H1 (cell line): ENCODE measurements at regions not wholly inside any gene's neighbourhood (a gene's known extent, or its start where the extent isn't known, plus 50 kb on each side); places are given as distances from the start of the nearest gene placed in this dataset.

ENCODE experiments used
- CTCF ChIA-PET: fragments of 300-600 bp; sonication (Branson Sonifier 250); formaldehyde crosslinking; loops from one replicate; lab custom pipeline; 2021; ENCODE audit not compliant: partially characterized antibody; lab: Charles Lee
- POLR2A ChIA-PET: fragments of 300-600 bp; sonication (Branson Sonifier 250); formaldehyde crosslinking; loops from one replicate; lab custom pipeline; 2021; ENCODE audit warnings: inconsistent platforms; ENCODE audit not compliant: partially characterized antibody; lab: Charles Lee
- DNase-seq, 2 experiments: peaks; one replicate each; pipeline versions ENCODE4 v3.0.0 to v3.0.0-alpha.2; 2010 to 2022; ENCODE audit warnings: low spot score in 2 of 2, low read depth in 1 of 2, mixed read lengths in 1 of 2
- FAIRE-seq: peaks from 2 replicates; lab custom pipeline; 2011; peaks lifted over from hg19 to GRCh38; lab: Jason Lieb, UNC
- H2AFZ ChIP-seq: 2 replicates; pipeline ENCODE4 v1.8.1; 2012; ENCODE audit warnings: low read length, inconsistent platforms
- H2AK5ac ChIP-seq: 2 replicates; pipeline ENCODE4 v1.6.1; 2013; ENCODE audit warnings: low read depth, low read length
- H2BK120ac ChIP-seq: replicated peaks from 2 replicates; pipeline ENCODE3; 2013; ENCODE audit warnings: low read depth, low read length, inconsistent platforms
- H2BK12ac ChIP-seq: 2 replicates; pipeline ENCODE4 v1.6.1; 2013; ENCODE audit warnings: low read depth, low read length
- H2BK15ac ChIP-seq: 2 replicates; pipeline ENCODE4 v1.6.1; 2013; ENCODE audit warnings: low read length
- H2BK20ac ChIP-seq: 2 replicates; pipeline ENCODE4 v1.6.1; 2013; ENCODE audit warnings: low read length
- H2BK5ac ChIP-seq: 2 replicates; pipeline ENCODE4 v1.6.1; 2013; ENCODE audit warnings: low read depth, low read length
- H3K14ac ChIP-seq: 2 replicates; pipeline ENCODE4 v1.6.1; 2013; ENCODE audit warnings: inconsistent platforms; ENCODE audit not compliant: insufficient read length
- H3K18ac ChIP-seq: 2 replicates; pipeline ENCODE4 v1.6.1; 2013; ENCODE audit warnings: low read length; ENCODE audit errors: extremely low read depth
- H3K23ac ChIP-seq: 2 replicates; pipeline ENCODE4 v1.6.1; 2013; ENCODE audit warnings: inconsistent platforms; ENCODE audit not compliant: insufficient read length
- H3K23me2 ChIP-seq: 2 replicates; pipeline ENCODE4 v1.6.1; 2013; ENCODE audit warnings: low read depth, low read length
- H3K27ac ChIP-seq: 2 replicates; pipeline ENCODE4 v1.6.1; 2011; ENCODE audit warnings: low read depth, low read length, inconsistent platforms
- H3K27me3 ChIP-seq, 4 experiments: replicated peaks in 1 of 4; 1 replicate in 1 of 4; 2 replicates in 3 of 4; pipeline versions ENCODE4 v1.6.1 to v1.8.1; 2011 to 2013; ENCODE audit warnings: low read length in 3 of 4, mild to moderate bottlenecking in 3 of 4, inconsistent platforms in 2 of 4, mixed read lengths in 2 of 4, moderate library complexity in 1 of 4; ENCODE audit not compliant: control insufficient read depth in 3 of 4, insufficient read depth in 3 of 4; ENCODE audit errors: extremely low read depth in 1 of 4
- H3K36me3 ChIP-seq, 4 experiments: 2 replicates each; pipeline versions ENCODE4 v1.6.1 to v1.8.1; 2011 to 2013; ENCODE audit warnings: mild to moderate bottlenecking in 4 of 4, low read length in 3 of 4, moderate library complexity in 2 of 4, control low read depth in 1 of 4, inconsistent platforms in 1 of 4; ENCODE audit not compliant: insufficient read depth in 4 of 4, control insufficient read depth in 2 of 4
- H3K4ac ChIP-seq: replicated peaks from 2 replicates; pipeline ENCODE3; 2013; ENCODE audit warnings: low read length, low read depth, mixed read lengths, inconsistent platforms; ENCODE audit not compliant: insufficient read length
- H3K4me1 ChIP-seq, 4 experiments: replicated peaks in 1 of 4; 1 replicate in 1 of 4; 2 replicates in 3 of 4; pipeline versions ENCODE4 v1.6.1 to v1.8.1; 2011 to 2013; ENCODE audit warnings: low read length in 3 of 4, inconsistent platforms in 2 of 4, mixed read lengths in 1 of 4; ENCODE audit not compliant: insufficient read depth in 4 of 4, control insufficient read depth in 3 of 4
- H3K4me2 ChIP-seq, 2 experiments: 2 replicates each; pipeline versions ENCODE4 v1.6.1 to v1.8.1; 2011 to 2013; ENCODE audit warnings: low read depth in 2 of 2, low read length in 2 of 2, control low read depth in 1 of 2, inconsistent platforms in 1 of 2, mild to moderate bottlenecking in 1 of 2; ENCODE audit not compliant: insufficient read depth in 1 of 2
- H3K4me3 ChIP-seq, 4 experiments: fragments of 200-600, 300-600 bp in 1 of 4; sonication (generic), shearing (Covaris generic), sonication (Bioruptor Twin) in 1 of 4; 2 replicates each; pipeline versions ENCODE4 v1.5.1 to v1.8.1; 2011 to 2016; ENCODE audit warnings: low read length in 4 of 4, low read depth in 3 of 4, control low read depth in 2 of 4, inconsistent platforms in 2 of 4, mild to moderate bottlenecking in 2 of 4, mixed read lengths in 1 of 4, moderate library complexity in 1 of 4; ENCODE audit not compliant: insufficient read depth in 2 of 4; ENCODE audit errors: extremely low read depth in 1 of 4
- H3K56ac ChIP-seq: replicated peaks from 2 replicates; pipeline ENCODE3; 2013; ENCODE audit warnings: low read depth, mild to moderate bottlenecking, mixed read lengths, low read length, inconsistent platforms; ENCODE audit not compliant: insufficient read length
- H3K79me1 ChIP-seq: 2 replicates; pipeline ENCODE4 v1.6.1; 2013; ENCODE audit warnings: low read depth, low read length, control low read depth
- H3K79me2 ChIP-seq, 2 experiments: 2 replicates each; pipeline versions ENCODE4 v1.6.1 to v1.8.1; 2012 to 2013; ENCODE audit warnings: low read length in 2 of 2, mild to moderate bottlenecking in 2 of 2, inconsistent platforms in 1 of 2; ENCODE audit not compliant: insufficient read depth in 2 of 2, control insufficient read depth in 1 of 2
- H3K9ac ChIP-seq, 4 experiments: replicated peaks in 1 of 4; 1 replicate in 1 of 4; 2 replicates in 3 of 4; pipeline versions ENCODE4 v1.6.1 to v1.8.1; 2011 to 2013; ENCODE audit warnings: low read depth in 3 of 4, low read length in 3 of 4, control low read depth in 2 of 4, mild to moderate bottlenecking in 2 of 4, moderate library complexity in 2 of 4, inconsistent platforms in 1 of 4; ENCODE audit errors: extremely low read depth in 1 of 4
- H3K9me3 ChIP-seq, 2 experiments: 2 replicates each; pipeline versions ENCODE4 v1.6.1 to v1.8.1; 2012 to 2013; ENCODE audit warnings: mild to moderate bottlenecking in 2 of 2, moderate library complexity in 2 of 2, control low read depth in 1 of 2, inconsistent platforms in 1 of 2, low read depth in 1 of 2, low read length in 1 of 2, mixed read lengths in 1 of 2; ENCODE audit not compliant: insufficient read depth in 2 of 2
- H4K20me1 ChIP-seq, 2 experiments: replicated peaks in 1 of 2; 2 replicates each; pipeline versions ENCODE3 to v1.8.1; 2011 to 2013; ENCODE audit warnings: inconsistent platforms in 2 of 2, low read length in 2 of 2, mild to moderate bottlenecking in 1 of 2; ENCODE audit not compliant: insufficient read depth in 2 of 2, control insufficient read depth in 1 of 2
- H4K5ac ChIP-seq: 2 replicates; pipeline ENCODE4 v1.6.1; 2013; ENCODE audit warnings: low read length, low read depth, mixed read lengths, inconsistent platforms; ENCODE audit not compliant: insufficient read length
- H4K8ac ChIP-seq: 2 replicates; pipeline ENCODE4 v1.8.0; 2013; ENCODE audit warnings: mild to moderate bottlenecking, moderate library complexity, low read length, inconsistent platforms; ENCODE audit not compliant: insufficient read depth; ENCODE audit errors: extremely low read depth
- H4K91ac ChIP-seq: replicated peaks from 2 replicates; pipeline ENCODE3; 2013; ENCODE audit warnings: low read length, mixed read lengths, inconsistent platforms; ENCODE audit not compliant: insufficient read length
- ASH2L ChIP-seq: fragments of 200-600, 300-600 bp; sonication (generic); IDR thresholded peaks from one replicate; pipeline ENCODE4 v1.7.1; 2017; ENCODE audit warnings: low read length
- ATF3 ChIP-seq: IDR thresholded peaks from 2 replicates; pipeline ENCODE4 v1.6.1; 2011; ENCODE audit warnings: low read depth, mild to moderate bottlenecking, low read length; ENCODE audit not compliant: insufficient read depth
- CBX8 ChIP-seq: fragments of 300-800, 300-1000 bp; sonication (generic); IDR thresholded peaks from 2 replicates; pipeline ENCODE4 v1.7.1; 2016; ENCODE audit warnings: low read depth, low read length, borderline replicate concordance
- EP300 ChIP-seq, 2 experiments: IDR thresholded peaks; 1 replicate in 1 of 2; 2 replicates in 1 of 2; pipeline ENCODE4 v1.6.1; 2011 to 2012; ENCODE audit warnings: low read depth in 2 of 2, low read length in 2 of 2, mild to moderate bottlenecking in 2 of 2, borderline replicate concordance in 1 of 2, inconsistent platforms in 1 of 2, moderate library complexity in 1 of 2
- GABPA ChIP-seq: IDR thresholded peaks from 2 replicates; pipeline ENCODE4 v1.6.1; 2011; ENCODE audit warnings: mild to moderate bottlenecking, low read length, moderate library complexity, borderline replicate concordance; ENCODE audit not compliant: insufficient read depth
- KDM1A ChIP-seq: fragments of 200-600, 300-600 bp; sonication (generic); IDR thresholded peaks from 2 replicates; pipeline ENCODE4 v1.7.1; 2016; ENCODE audit warnings: mild to moderate bottlenecking, low read length, borderline replicate concordance
- MAFK ChIP-seq: IDR thresholded peaks from 2 replicates; pipeline ENCODE4 v1.6.1; 2012; ENCODE audit warnings: low read depth, mild to moderate bottlenecking, improper control_type of control experiment, low read length
- RFX5 ChIP-seq: IDR thresholded peaks from 2 replicates; pipeline ENCODE4 v1.6.1; 2011; ENCODE audit warnings: low read depth, low read length, improper control_type of control experiment, borderline replicate concordance
- SP2 ChIP-seq: IDR thresholded peaks from 2 replicates; pipeline ENCODE4 v1.6.1; 2012; ENCODE audit warnings: mild to moderate bottlenecking, low read length, inconsistent platforms
- SP4 ChIP-seq: IDR thresholded peaks from 2 replicates; pipeline ENCODE4 v1.6.1; 2012; ENCODE audit warnings: low read length, inconsistent platforms
- SRF ChIP-seq: IDR thresholded peaks from 2 replicates; pipeline ENCODE4 v1.6.1; 2011; ENCODE audit warnings: mild to moderate bottlenecking, low read depth, low read length, moderate library complexity
- TCF12 ChIP-seq: IDR thresholded peaks from 2 replicates; pipeline ENCODE4 v1.6.1; 2011; ENCODE audit warnings: low read depth, mild to moderate bottlenecking, low read length
- ZNF274 ChIP-seq: IDR thresholded peaks from 2 replicates; pipeline ENCODE4 v1.7.0; 2012; ENCODE audit warnings: low read length, borderline replicate concordance; ENCODE audit errors: extremely low read depth
- WGBS, 2 experiments: shearing (Covaris generic) in 1 of 2; methylation state at CpG; one replicate each; pipeline versions ENCODE4 v1.1.6 to v1.1.7; 2013 to 2015; ENCODE audit warnings: low lambda C conversion rate in 2 of 2, mixed read lengths in 2 of 2, inconsistent platforms in 1 of 2, low coverage in 1 of 2, missing lambda C conversion rate in 1 of 2; ENCODE audit not compliant: insufficient replicate concordance in 2 of 2, insufficient coverage in 1 of 2, insufficient read length in 1 of 2; ENCODE audit errors: extremely low coverage in 1 of 2, missing lambda C conversion rate in 1 of 2; 5-methylcytosine and 5-hydroxymethylcytosine counted together

- no peak overlapping the region for H3K4ac ChIP-seq
- H2BK15ac ChIP-seq: no peak overlapping the region
- H3K23me2 ChIP-seq: no peaks in the 10 kb centered on the region
- no peaks in the 10 kb centered on the region for H3K79me2 ChIP-seq
- no peaks in the 10 kb centered on the region for H3K9me3 ChIP-seq
- no peak overlapping the region for H4K5ac ChIP-seq
- TF ChIP-seq ASH2L (no peak), GABPA (no peak), ATF3 (no peak), SRF (no peak), RFX5 (no peak), EP300 (IDR thresholded peaks at IDR 0.05; ENCODE audit: borderline replicate concordance in 1 of 2, low read depth in 2 of 2, low read length in 2 of 2) (no peak), SP2 (no peak), MAFK (no peak), CBX8 (no peak), KDM1A (no peak), SP4 (no peak), ZNF274 (no peak), TCF12 (no peak)
- H3K14ac ChIP-seq: no peak overlapping the region
- H4K8ac ChIP-seq: no peak overlapping the region
- no peaks in the 10 kb centered on the region for H3K79me1 ChIP-seq
- H3K18ac ChIP-seq: no peak overlapping the region
- H3K4me2 ChIP-seq: no peak overlapping the region
- H2BK120ac ChIP-seq: no peak overlapping the region
- WGBS, 2 experiments: 93% methylated on average over 3 of the region's 3 CpGs; no CpG with 5 or more reads in 1 of the 2 experiments
- FAIRE-seq (no peak), DNase-seq (no peak)
- H2AFZ ChIP-seq: no peak overlapping the region
- POLR2A ChIA-PET: no interaction called here
- no peaks in the 10 kb centered on the region for H3K4me1 ChIP-seq
- H3K27me3 ChIP-seq: peaks cover 0 to 1% (median 0%) of the 10 kb centered on the region in 4 experiments; a peak in 2 of 7 replicates
- no peak overlapping the region for H3K4me3 ChIP-seq
- H2BK12ac ChIP-seq: no peak overlapping the region
- no peak overlapping the region for H3K9ac ChIP-seq
- no peak overlapping the region for H3K56ac ChIP-seq
- no peaks in the 10 kb centered on the region for H4K20me1 ChIP-seq
- H2BK5ac ChIP-seq: no peak overlapping the region
- no peak overlapping the region for H4K91ac ChIP-seq
- H2BK20ac ChIP-seq: no peak overlapping the region
- CTCF ChIA-PET: no interaction called here
- H3K27ac ChIP-seq: no peak overlapping the region
- no peak overlapping the region for H2AK5ac ChIP-seq
- no peak overlapping the region for H3K23ac ChIP-seq
- no peaks in the 10 kb centered on the region for H3K36me3 ChIP-seq
These were observed 83.5 kb upstream of the FAT3 start for GRCh38 chr11:92141159-92141558.
